NCI-H226 (cell line): ENCODE measurements at regions not wholly inside any gene's neighbourhood (a gene's known extent, or its start where the extent isn't known, plus 50 kb on each side); places are given as distances from the start of the nearest gene placed in this dataset.
A peak's percentile ranks its signal among the peaks of the same experiment; 100 is the strongest.
"Not testable (repeated sequence)": the region's sequence is repeated elsewhere in the genome, so short reads cannot be mapped to it uniquely, and the experiment has no call there.

ENCODE experiments used
- DNase-seq: peaks from one replicate; pipeline ENCODE4 v3.0.0-alpha.2; 2015

DNA sequence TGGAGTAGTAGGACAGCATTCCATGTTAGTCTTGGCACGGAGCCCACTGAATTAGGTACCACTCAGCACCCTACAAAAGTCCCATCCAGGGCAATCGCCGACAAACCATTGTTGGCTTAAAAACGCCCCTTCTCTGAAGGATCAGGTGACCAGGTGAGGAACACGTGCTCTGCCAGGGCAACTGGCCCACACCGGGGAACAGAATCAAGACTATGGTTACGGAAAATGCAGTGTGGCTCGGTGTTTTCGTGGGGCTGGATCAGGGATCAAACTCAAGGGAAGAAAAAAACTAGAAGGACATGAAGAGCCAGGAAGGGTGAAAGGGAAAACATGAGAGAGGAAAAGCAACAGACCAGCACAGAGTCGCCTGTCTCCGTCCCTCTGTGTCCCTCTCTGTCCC, 177.8 kb upstream of the ARID1B start:
- no peak for DNase-seq

DNA sequence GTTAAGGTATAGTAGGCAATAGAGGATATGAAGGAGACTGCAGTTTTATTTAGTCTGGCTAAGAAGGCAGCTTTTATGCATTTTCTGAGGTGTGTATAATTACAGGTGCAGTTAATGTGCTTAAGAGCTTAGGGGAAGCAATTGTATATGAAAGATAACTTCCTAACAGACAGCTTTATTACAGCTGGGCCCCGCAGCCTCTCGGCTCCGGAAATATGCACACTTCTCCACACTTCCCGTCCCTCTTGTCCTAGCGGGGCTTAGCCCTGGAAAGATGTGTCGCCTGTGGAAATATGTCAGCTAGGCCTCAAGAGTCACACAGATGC, 178.4 kb upstream of the ARID1B start:
- DNase-seq: no peak

DNA sequence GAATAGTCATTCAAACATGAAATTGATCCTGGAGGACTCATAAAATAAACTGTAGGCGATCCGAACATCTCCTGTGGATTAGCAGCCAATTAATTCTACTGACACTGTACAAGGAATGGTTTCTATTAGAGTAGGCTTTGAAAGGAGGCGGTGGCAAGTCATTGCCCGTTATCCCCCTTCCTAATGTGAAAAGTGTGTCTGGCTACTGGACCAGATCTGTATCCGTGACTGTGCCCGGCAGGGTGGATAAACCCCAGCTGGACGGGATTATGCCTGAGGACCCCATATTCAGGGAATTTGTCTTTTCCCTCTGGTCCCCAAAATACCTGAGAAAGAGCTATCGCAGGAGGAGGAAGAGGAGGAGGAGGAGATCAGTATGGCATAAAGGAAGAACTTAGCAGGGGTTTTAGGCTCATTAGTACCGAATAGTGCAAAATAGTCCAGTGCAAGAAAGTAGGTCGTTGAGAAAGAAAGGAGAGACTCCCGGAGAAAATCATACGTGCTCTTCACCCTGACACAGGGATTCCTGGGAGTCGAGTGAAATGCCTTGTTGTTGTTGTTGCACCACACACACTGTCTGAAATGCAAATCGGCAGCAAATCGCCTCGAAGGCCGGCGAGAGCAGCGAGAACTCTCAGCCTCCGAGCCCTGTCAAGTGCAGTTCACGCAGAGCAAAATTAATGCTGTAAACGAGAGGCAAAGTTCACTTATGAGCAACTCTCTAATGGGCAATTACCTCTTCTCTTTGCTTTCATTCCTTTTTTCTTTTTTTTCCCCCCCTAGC, 178.9 kb upstream of the ARID1B start:
- DNase-seq: no peak

DNA sequence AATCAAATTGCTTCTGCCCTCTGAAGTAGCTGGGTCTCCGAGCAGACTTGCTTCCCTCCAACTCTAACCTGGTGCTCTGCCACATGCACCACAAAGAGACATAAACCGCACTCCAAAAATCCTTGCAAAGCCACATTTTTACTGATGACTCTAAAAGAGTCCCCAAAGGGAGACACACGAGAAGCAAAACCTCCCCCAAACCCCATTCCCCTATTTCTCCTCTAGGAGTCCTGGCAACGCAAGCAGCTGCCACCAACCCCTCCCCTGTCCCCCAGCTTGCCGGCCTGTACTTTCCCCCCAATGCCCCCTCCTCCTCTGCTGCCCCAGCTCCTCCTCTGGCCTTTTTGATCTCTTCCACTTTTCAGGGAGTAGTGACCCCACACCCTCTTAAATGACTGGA, 180.1 kb upstream of the ARID1B start:
- no peak for DNase-seq

DNA sequence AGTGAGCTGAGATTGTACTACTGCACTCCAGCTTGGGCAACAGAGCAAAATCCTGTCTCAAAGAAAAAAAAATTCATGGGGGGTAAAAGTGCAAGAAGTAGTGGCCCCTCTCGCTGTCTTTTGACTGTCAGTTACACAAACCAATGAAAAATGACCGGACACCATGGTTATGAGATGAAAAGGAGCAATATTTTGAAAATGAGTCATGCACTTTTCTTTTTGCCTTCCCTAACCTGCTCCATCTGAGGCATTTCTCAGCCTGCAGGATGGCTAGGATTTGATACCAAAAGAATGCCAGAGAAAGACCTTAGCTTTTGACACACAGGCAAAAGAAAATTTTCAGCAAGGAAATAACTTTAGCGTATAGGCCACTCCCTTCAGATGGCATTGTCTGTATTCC, 181.7 kb upstream of the ARID1B start:
- DNase-seq: peak; percentile 10

DNA sequence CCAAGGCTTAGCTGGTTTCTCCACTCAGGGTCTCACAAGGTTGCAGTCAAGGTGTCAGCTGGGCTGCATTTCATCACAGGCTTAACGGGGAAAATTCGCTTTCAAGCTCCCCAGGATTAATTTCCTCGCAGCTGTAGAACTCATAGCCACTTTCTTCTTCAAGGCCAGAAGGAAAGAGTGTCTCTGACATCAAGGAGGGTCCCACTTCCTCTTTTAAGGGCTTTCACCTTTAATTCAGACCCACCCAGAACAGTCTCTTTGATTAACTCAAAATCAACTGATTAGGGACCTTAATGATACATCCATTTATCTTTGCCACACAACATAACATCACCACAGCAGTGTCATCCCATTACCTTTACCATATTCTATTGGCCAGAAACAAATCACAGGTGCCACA, 183.3 kb upstream of the ARID1B start:
- DNase-seq: no peak

DNA sequence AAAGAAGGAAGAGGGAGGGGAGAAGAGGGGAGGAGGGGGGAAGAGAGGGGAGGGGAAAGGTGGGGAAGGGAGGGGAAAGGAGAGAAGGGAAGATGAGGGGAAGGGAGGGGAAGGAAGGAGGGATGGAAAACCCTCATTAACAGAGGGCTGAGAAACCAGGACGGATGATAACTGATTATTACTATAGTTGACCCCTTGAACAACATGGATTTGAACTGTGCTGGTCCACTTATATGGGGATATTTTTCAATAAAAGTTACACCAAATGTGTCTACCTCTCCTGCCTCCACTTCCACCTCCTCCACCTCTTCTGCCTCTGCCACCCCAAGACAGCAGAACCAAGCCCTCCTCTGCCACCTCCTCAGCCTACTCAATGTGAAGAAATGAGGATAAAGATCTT, 184.1 kb upstream of the ARID1B start:
- DNase-seq: no peak

DNA sequence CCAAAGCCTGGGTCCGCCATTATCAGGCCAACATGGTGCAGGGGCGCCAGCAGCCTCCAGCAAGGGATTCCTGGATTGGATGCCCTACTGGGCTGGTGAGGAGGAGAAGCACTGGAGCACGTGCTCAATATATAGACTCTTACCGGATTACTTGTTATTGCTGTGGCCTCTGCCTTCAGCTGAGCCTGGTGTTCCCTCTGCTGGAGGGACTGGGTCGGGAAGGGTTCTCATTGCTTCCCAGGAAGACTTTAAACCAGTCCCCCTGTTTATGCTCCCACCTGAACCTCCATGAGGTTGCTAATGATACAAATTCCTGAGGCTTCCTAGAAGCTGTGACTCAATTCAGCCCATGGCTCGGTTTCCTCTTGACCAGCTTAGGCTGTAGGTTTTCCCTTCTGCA, 186.7 kb upstream of the ARID1B start:
- no peak for DNase-seq

DNA sequence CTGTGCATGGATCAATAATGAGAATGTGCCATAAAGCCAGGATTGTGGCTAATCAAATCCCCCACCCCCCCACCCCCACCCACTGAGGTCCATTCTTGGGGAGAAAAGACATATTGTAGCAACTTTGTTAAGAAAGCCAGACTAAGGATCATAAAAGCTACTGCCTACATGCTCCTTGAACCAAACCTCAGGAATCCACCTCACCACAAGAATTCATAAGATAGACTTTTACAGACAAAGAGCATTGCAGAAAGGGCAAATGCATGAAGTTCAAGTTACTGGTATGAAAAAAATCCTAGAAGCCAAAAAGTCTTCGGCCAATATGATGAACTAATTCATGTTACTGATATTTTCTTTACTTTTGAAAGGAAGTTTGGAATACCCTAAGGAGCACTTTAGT, 187.9 kb upstream of the ARID1B start:
- DNase-seq: peak; percentile 35

DNA sequence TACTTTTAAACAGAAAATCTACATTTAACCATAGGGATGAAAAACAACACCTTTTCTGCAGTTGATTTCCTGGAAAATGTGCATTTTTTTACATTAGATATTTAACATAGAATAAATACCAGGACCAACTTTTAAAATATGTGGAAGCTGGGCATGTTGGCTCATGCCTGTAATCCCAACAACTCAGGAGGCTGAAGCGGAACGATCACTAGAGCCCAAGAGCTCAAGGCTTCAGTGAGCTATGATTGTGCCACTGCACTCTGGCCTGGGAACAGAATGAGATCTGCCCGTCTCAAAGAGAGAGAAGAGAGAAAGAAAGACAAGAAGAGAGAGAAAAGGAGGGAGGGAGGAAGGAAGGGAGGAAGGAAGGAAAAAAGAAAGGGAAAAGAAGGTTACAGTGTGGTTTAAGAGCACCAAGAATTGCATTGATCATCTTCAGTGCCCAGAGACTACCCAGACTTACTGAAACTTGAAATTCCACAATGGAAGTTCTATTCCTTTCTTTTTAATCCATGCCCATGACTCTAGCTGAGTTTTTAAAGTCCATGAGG, 189.4 kb upstream of the ARID1B start:
- DNase-seq: no peak

DNA sequence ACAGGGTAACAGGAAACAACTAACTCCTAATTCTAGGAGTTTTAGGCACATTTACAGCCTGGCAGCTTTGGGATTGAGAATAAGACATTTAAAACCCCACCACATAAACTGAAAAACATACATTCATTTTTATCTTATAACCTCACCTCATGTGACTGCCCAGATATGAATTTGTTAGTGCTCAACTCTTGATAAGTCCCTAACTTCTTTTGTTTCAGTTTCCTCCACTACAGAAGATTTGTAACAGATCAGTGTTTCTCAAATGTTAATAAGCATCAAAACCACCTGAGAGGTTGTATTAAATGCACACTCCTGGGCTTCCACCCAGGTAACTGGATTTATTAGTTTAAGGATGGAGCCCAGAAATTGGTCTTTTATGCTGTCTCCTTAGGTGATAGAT, 190.1 kb upstream of the ARID1B start:
- DNase-seq: no peak

DNA sequence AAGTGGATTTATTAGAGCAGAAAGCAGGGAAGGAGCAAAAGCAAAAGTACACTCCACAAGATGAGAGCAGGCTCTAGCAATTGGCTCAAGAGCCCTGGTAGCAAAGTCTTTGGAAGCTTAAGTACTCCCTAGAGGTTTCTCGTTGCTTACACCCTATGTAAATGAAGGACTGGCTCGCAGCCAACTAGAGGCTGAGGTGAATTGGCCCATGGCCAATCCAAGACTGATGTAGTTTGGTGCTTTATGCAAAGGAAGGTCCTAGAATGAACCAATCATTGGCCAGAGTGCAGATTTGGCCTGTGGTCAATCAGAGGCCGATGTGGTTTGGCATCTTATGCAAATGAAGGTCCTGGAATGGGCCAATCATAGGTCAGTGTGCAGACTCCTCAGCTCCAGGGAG, 191.3 kb upstream of the ARID1B start:
- no peak for DNase-seq

DNA sequence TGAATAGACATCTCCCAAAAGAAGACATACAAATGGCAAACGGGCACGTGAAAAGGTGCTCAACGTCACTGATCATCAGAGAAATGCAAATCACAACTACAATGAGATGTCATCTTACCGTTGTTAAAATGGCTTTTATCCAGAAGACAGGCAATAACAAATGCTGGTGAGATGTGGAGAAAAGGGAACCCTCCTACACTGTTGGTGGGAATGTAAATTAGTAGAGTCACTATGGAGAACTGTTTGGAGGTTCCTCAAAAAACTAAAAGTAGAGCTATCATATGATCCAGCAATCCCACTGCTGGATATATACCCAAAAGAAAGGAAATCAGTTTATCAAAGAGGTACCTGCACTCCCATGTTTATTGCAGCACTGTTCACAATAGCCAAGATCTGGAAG, 193.1 kb upstream of the ARID1B start:
- DNase-seq: not testable (repeated sequence)

DNA sequence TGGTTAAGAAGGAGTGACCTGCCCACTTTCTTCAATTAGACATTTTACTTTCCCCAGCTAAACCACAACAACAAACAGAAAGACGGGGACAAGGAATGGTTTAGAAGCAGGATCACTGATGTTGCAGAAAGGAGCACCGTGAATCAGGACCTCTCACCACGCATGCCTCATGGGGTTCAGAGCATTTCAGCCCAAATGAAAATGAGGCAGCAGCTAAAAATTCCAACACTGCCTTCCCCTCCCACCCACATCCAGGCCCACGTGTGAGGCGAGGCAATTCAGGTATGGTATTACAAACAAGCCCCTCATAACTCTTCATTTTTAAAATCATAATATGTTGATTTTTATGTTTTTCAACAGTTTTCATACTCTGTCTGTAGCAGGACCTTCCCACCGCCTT, 194.1 kb upstream of the ARID1B start:
- DNase-seq: no peak

DNA sequence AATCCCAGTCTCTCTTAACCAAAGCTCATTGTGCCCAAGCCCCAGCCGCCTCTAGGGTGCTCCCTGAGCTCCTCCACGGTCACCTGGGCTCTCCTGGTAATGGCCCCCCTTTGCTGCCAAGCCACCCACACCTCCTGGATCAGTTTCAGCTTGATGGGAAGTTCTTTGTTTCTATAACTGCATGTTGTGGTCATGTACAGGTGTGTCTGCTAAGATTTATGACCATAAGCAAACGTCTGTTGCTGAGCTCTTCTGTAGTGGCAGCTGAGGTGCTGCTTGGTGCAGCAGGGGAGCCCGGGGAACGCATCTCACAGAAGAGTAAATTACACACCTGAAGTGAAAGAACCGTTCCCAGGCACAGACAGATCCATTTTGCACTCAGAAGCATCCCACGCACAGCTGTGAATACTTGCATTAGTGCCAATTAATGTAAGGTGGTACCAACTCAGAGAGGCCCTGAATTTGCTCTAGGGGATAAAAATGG, 194.6 kb upstream of the ARID1B start:
- DNase-seq: no peak

DNA sequence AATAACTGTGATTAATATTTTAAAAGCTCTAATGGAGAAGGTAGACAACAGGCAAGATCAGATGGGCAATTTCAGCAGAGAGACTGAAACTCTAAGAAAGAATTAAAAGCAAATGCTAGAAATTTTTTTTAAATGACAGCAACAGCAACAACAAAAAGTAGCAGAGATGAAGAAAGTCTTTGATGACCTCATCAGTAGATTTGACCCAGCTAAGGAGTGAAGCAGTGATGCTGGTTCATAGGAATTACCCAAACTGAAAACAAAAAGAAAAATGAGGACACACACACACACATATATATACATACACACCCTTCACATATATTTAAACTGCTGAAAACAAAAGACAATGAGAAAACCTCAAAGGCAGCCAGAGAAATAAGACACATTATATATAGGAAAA, 197.6 kb upstream of the ARID1B start:
- DNase-seq: no peak

DNA sequence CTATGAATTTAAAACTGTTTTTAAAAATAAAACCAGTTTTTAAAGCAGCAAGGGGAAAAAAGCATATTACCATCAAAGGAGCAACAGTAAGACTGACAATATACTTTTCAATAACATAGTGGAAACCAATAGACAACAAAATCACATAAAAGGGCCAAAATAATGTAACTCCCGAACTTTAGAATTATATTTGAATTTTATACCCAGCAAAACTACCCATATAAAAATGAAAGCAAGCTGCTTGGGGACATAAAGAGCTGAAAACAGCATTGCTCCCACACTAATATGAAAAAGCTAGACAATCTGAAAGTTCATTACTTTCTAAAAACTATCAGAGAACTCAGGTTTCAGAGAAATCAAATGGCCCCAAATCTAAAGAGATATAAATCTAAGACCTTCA, 199.4 kb upstream of the ARID1B start:
- no peak for DNase-seq

DNA sequence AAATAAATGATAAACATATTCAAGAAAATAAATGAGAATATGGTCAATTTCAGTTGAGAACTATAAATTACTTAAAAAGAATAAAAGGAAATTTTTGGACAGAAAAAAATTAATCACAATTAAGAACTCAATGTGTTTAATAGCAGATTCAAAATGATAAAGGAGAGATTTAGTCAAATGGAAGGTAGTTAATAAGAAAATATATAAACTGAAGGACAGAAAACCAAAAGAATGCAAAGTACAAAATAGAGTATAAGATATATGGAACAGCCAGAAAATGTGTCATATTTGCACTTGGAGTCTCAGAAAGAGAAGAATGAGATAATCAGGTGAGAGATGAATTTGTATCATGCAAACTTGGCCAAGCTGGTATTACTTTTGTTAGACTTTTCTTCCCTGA, 201.8 kb upstream of the ARID1B start:
- no peak for DNase-seq

DNA sequence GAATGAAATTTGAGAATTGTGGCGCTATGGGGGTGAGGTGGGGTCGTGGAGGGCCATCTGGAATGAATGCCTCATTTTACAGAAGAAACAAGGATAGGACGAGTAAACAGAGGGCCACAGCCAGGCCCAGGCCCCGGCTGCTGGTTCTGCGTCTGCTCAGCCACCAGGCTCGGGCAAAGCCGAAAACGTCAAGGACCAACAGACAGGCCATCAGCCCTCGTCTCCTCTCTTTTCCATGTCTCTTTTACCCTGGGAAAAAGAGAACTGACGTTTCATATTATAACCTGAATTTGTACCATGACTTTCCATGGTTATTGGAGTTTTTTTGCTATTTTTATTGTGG, 212.4 kb upstream of the ARID1B start:
- no peak for DNase-seq

DNA sequence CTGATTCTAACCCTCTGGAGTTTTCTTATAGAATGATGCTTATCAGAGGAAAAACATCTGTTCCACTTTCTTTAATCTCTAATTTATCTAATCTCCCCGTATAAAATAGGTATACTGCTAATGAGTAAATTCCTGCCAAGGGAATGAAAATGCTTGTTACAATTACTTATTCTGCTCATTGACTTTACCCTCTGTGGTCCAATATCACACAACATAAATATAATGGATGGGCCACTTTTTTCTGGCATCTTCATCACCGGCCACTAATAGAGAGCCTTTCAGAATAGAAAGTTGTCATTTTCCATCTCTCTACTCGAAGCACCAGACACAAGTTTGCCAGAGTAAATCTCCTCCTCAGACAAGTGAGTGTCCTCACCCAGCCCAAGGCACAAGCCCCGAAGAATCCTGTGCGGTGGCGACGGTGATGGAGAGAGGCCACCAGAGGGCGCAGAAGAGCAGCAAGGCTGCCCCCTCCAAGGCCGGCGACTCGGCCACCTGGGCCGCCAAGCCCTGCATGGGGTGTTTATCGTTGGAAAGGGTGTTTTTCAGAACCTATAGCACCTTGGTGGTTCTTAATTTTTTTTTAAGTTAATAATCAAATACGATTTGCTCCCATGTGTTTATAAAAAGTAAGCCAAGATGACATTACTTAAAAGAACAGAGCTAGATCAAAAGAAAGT, 212.9 kb upstream of the ARID1B start:
- DNase-seq: peak; percentile 22

DNA sequence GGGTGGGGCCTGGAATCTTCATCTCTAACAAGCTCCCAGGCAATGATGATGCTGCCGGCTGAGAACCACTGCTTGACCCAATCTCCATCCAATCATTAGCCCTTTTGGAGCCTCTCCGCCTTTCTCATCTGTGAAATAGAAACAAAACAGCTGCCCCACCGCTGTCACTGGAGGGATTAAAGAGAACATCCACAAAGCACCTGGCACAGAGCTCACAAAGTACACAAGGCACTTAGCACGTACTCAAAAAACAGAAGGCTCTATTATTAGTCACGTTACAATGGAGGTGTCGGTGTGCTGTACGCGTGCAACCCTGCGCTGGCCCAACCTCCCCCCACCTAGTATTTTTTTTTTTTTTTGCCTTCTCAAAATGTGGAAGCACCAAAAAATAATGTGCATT, 213.5 kb upstream of the ARID1B start:
- no peak for DNase-seq

DNA sequence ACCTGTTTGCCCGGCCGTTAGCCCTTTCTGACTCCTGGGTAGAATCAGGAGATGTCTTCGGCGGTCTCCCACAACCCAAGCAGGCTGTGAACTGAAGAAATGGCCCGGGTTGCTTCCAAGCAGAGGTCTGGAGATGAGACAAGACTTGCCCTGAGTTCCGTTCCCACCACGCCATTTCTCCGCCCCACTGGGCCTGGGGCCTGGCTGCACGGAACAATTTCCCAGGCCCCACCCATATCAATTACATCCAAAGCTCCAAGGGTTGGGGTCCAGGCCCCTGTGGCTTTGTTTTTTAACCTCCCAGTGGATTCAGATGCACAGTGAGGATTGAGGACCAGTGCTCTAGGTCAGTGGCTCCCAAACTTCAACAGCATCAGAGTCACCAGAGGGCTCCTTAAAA, 214.5 kb upstream of the ARID1B start:
- DNase-seq: no peak

DNA sequence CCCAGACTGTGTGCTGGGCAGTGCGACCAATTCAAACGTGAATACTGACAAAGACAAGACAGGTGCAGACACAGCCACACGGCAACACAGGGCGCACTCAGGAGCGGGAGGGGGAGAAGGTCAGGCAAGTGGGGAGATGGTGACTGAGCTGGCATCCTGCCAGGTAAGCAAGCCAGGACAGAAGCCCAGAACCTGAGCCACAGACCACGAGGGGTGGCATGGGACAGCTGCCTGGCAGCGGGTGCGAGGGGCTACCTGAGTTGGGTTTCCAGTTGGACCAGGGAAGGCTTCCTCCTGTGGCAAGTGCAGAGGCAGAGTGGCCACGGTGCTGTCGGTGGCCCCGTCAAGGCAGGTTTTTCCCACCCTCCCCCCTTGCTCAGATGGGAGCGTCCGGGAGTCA, 215.2 kb upstream of the ARID1B start:
- no peak for DNase-seq

DNA sequence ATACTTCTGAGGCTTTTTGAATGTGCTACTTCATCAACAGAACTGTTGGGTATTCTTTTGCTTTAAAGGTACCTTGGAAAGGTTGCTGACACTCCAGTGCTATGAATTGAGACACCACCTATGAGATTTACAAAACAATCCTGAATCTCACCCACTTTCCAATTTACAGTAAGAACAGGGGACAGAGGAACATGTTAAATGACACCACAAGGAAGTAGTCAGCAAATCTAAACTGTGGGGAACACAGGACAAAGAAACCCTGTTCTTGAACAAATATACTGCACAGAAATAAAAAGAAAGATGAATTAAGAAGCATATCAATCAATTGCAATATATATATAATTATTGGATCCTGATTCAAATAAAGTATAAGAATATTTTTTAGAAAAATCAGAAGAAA, 216.7 kb upstream of the ARID1B start:
- no peak for DNase-seq
